RPMI8226 (cell line): ENCODE measurements at regions not wholly inside any gene's neighbourhood (a gene's known extent, or its start where the extent isn't known, plus 50 kb on each side); places are given as distances from the start of the nearest gene placed in this dataset.
"Not testable (repeated sequence)": the region's sequence is repeated elsewhere in the genome, so short reads cannot be mapped to it uniquely, and the experiment has no call there.

Experiments used
- DNase-seq: peaks from one replicate; pipeline ENCODE4 v3.0.0-alpha.2; 2015

GRCh38 chr12:30329281-30329680, 366.4 kb downstream of the IPO8 start:
- DNase-seq: no peak

- no peak for DNase-seq
Observed at GRCh38 chr12:30323008-30323407, 372.7 kb downstream of the IPO8 start.

- no peak for DNase-seq
Observed at GRCh38 chr12:30320561-30320960, 375.1 kb downstream of the IPO8 start.

- DNase-seq: no peak
Observed at GRCh38 chr12:30314506-30315100, 381.1 kb downstream of the IPO8 start.

- no peak for DNase-seq
Observed at GRCh38 chr12:30308010-30308717, 387.5 kb downstream of the IPO8 start.

DNA sequence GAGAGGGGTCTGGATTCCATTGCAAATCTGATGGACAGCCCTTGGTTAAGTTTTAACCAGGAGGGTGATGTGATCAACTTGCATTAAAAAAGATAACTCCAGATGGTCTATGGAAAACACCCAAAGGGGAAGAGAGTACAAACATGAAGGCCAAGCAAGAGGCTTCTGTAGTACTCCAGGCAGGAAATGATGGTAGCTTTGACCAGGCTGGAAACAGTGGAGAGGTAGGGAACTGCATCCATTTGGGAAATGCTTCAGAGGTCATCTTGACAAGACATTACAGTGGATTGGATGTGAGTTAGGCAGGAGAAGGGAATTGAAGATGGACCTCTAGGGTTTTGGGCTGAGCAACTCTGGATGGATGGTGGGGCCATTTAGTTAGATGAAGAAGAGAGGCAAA, 391.1 kb downstream of the IPO8 start:
- no peak for DNase-seq

- no peak for DNase-seq
Observed at GRCh38 chr12:30301291-30301690, 394.4 kb downstream of the IPO8 start.

- DNase-seq: no peak
Observed at GRCh38 chr12:30296486-30296885, 399.2 kb downstream of the IPO8 start.

DNA sequence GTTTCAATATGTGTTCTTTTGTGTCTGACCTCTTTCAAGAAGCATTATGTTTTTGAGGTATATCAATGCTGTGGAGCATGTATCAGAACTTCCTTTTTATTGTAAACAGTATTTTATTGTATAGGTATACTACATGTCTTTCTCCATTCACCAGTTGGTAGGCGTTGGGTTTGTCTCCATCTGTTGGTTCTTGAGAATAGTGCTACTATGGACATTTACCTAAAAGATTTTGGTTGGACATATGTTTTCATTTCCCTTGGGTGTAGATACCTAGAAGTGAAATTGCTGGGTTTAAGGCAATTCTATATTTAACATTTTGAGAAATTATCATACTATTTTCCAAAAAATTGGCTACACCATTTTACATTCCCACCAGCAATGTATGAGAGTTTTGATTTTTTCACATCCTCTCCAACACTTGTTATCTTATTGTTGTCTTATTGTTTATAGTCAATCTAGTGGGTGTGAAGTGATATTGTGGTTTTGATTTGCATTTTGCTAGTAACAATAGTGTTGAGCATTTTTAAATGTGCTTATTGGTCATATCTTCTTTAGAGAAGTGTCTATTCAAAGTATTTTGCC, 409.2 kb downstream of the IPO8 start:
- peak; percentile 10 for DNase-seq

DNA sequence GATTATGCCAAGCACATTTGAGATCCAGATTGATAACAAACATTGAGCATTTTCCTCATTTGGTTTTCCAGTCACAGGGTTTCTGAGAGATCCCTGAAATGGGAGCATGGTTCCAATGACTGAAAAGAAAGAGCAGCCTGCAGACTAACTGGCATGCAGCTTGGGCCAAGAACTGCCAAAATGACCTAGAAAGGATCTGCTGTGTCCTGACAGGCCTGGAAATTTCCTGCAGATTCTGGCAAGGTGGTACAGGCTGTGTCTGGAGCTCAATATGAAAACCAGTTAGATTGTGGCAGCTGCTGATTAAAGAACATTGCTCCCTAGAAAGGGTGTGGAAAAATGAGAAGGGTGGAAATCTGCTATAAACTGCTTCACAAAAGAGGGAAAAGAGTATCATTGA, 417.3 kb downstream of the IPO8 start:
- DNase-seq: no peak

DNA sequence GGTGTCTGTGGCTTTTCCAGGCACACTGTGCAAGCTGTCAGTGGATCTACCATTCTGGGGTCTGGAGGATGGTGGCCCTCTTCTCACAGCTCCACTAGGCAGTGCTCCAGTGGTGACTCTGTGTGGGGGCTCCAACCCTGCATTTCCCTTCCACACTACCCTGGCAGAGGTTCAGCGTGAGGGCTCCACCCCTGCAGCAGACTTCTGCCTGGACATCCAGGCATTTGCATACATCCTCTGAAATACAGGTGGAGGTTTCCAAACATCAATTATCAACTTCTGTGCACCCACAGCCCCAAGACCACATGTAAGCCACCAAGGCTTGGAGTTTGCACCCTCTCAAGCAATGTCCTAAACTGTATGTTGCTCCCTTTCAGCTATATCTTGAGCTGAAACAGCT, 423.2 kb downstream of the IPO8 start:
- not testable (repeated sequence) for DNase-seq

- DNase-seq: no peak
Observed at GRCh38 chr12:30269496-30269895, 426.2 kb downstream of the IPO8 start.

- no peak for DNase-seq
Observed at GRCh38 chr12:30268041-30268440, 427.6 kb downstream of the IPO8 start.

- no peak for DNase-seq
Observed at GRCh38 chr12:30263434-30263833, 432.2 kb downstream of the IPO8 start.

DNA sequence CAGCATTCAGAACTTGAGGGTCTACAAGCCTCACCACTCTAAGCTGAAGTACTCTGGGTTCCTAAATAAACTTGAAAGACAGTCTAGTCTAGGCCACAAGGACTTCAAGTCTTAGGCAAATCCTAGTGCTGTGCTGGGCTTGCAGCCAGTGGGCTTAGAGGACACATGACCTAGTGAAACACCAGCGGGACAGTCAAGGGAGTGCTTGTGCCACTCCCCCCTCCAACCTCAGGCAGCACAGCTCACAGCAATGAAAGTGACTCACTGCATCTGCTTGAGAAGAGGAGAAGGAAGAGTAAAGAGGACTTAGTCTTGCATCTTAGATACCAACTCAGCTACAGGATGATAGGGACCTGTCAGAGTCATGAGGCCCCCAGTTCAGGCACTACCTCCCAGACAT, 438.1 kb downstream of the IPO8 start:
- no peak for DNase-seq

DNA sequence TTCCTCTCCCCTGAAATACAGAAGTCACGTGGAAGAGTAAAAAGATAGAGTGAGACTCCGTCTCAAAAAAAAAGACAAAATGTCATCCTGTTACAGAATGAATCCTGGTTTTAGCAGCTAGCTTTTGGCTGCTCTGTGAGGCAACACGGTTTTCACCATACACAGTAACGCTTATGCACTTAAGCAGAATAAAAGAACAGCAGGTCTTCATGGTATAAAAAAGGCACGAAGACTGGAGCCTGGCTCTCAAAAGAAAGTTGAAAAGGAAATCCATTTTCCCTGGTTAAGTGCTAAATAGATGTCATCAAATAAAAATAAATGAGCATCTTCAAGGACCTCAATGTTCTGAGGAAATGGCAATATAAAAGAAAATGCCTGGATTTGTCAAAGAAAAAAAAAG, 444.1 kb downstream of the IPO8 start:
- DNase-seq: no peak

DNA sequence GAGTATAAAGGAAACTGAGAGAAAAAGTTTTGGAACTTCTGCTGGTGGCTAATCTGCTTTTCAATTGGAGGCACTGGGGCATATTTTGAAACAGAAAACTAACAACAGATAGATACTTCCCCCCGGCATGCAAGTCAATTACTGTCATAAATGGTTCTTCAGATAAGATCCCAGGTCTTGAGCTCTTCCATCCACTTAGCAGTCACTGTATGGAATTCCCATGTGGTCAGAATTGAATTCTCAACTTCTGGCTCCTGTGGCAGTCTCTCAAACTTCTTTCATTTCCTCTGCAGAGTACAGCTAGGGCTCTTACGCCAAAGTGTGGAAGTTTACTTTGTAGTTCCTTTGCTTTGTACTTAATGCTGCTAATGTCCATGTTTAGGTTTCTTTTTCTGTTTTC, 452.2 kb downstream of the IPO8 start:
- DNase-seq: no peak

DNA sequence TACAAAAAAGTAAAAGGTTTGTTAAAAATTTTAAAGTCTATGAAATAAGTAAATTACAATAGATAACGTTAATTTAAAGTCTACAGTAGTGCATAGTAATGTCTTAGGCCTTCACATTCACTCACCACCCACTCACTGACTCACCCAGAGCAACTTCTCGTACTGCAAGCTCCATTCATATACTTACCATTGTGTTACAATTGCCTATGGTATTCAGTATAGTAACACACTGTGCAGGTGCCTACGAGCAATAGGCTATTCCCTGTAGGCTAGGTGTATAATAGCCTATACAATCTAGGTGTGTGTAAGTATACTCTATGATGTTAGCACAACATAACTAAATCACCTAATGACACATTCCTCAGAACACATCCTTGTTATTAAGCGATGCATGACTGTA, 435.3 kb upstream of the TMTC1 start:
- no peak for DNase-seq

DNA sequence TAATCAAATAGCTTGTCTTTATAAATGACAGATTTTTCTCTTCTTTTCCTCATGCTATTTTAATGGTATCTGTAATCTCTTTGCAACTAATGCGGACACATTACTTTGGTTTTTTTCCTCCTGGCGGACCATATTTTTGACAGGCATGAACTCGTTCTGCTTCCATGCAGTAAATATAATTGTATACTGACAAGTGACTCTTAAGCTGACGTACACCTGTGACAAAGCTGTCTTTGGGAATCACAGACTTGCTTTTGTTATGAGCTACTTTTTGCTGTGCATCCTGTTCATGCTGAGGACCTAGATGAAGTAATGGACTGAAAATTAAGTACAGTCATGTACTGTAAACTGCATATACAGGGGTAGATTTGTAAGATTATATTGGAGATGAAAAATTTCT, 434.3 kb upstream of the TMTC1 start:
- no peak for DNase-seq

- DNase-seq: no peak
Observed at GRCh38 chr12:30213166-30213565, 429.4 kb upstream of the TMTC1 start.

- no peak for DNase-seq
Observed at GRCh38 chr12:30211743-30212142, 428.0 kb upstream of the TMTC1 start.

- no peak for DNase-seq
Observed at GRCh38 chr12:30203981-30204380, 420.2 kb upstream of the TMTC1 start.

GRCh38 chr12:30202521-30203254, 418.9 kb upstream of the TMTC1 start:
- no peak for DNase-seq
